ENCODE measurements at regions not wholly inside any gene's neighbourhood (a gene's known extent, or its start where the extent isn't known, plus 50 kb on each side); places are given as distances from the start of the nearest gene placed in this dataset.

DNA sequence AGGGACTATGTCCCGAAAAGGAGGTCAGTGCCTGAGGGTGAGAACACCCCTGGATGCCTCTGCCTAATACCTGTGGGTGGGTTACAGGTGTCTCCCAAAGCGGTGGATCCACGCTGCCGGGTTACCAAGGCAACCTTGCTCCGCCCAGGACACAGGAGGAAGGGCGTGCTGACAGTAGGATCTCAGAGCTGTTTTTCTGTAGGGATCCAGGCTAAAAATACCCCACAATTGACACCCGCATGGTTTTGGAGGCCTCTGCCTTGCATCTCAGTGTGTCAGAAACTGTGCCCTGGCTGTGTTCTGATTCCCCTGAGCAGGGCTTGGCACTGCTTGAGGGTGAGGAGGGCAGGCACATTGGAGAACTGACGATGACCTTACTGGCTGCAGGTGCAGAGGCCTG, 118.0 kb downstream of the IER5 start:
- TF ChIP-seq POLR2AphosphoS5 (IDR thresholded peaks at IDR 0.05) (no peak), POLR2A (IDR thresholded peaks at IDR 0.05) (no peak)
- TF ChIP-seq, protein P1, sequence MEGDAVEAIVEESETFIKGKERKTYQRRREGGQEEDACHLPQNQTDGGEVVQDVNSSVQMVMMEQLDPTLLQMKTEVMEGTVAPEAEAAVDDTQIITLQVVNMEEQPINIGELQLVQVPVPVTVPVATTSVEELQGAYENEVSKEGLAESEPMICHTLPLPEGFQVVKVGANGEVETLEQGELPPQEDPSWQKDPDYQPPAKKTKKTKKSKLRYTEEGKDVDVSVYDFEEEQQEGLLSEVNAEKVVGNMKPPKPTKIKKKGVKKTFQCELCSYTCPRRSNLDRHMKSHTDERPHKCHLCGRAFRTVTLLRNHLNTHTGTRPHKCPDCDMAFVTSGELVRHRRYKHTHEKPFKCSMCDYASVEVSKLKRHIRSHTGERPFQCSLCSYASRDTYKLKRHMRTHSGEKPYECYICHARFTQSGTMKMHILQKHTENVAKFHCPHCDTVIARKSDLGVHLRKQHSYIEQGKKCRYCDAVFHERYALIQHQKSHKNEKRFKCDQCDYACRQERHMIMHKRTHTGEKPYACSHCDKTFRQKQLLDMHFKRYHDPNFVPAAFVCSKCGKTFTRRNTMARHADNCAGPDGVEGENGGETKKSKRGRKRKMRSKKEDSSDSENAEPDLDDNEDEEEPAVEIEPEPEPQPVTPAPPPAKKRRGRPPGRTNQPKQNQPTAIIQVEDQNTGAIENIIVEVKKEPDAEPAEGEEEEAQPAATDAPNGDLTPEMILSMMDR (IDR thresholded peaks at IDR 0.05), result no peak

All from suprapubic skin (tissue), 4 donors.